HCT116 (cell line): ENCODE measurements at regions not wholly inside any gene's neighbourhood (a gene's known extent, or its start where the extent isn't known, plus 50 kb on each side); places are given as distances from the start of the nearest gene placed in this dataset.

Experiments used
- ATAC-seq: fragments of 200-7000 bp; cut with Tn5 transposase; 2 replicates; pipeline ENCODE4 v1.9.1; 2020; ENCODE audit warnings: mild to moderate bottlenecking, moderate library complexity
- BruUV-seq: library from RNA; stranded (reverse); fragments of 400-500 nt; replicated peaks from 2 replicates; lab custom pipeline; 2021; lab: Mats Ljungman, UMichigan
- CTCF ChIA-PET: fragments of 300-600 bp; sonication (Branson Sonifier 250); formaldehyde crosslinking; loops from one replicate; lab custom pipeline; 2021; ENCODE audit warnings: antibody characterized with exemption; lab: Charles Lee
- POLR2A ChIA-PET: fragments of 300-600, 350-600 bp; sonication (Branson Sonifier 250); formaldehyde crosslinking; loops from one replicate; lab custom pipeline; 2021; ENCODE audit warnings: antibody characterized with exemption; lab: Charles Lee
- RAD21 ChIA-PET, 2 experiments: fragments of 300-600 bp; sonication (Branson Sonifier 250); formaldehyde crosslinking; loops; one replicate each; lab custom pipeline; 2023; ENCODE audit warnings: low total read pairs in 2 of 2; ENCODE audit not compliant: uncharacterized antibody in 2 of 2, unreplicated experiment in 2 of 2, low non-redundant PET in 1 of 2; lab: Charles Lee
- DNase-seq: peaks from one replicate; pipeline ENCODE4 v3.0.0-alpha.2; 2010; ENCODE audit warnings: low read depth, low spot score
- H2AFZ ChIP-seq: fragments of 200-600 bp; shearing (Covaris generic), sonication (generic); 2 replicates; pipeline ENCODE4 v1.6.1; 2017; ENCODE audit warnings: low read depth, mixed run types, mixed read lengths, antibody characterized with exemption, low read length; ENCODE audit not compliant: poor library complexity, severe bottlenecking
- H3K27ac ChIP-seq: 2 replicates; pipeline ENCODE4 v1.5.1; 2012; ENCODE audit warnings: low read depth, low read length
- H3K27me3 ChIP-seq: fragments of 200-600 bp; sonication (generic); 2 replicates; pipeline ENCODE4 v1.6.1; 2016; ENCODE audit warnings: mixed run types, low read length, mixed read lengths; ENCODE audit not compliant: insufficient read depth
- H3K36me3 ChIP-seq, 2 experiments: fragments of 200-500 bp in 1 of 2; fragments of 200-600 bp in 1 of 2; sonication (Bioruptor generic) in 1 of 2; sonication (generic) in 1 of 2; 2 replicates each; pipeline versions ENCODE4 v1.5.1 to v1.6.1; 2014 to 2016; ENCODE audit warnings: low read length in 2 of 2, inconsistent platforms in 1 of 2, mixed read lengths in 1 of 2, mixed run types in 1 of 2; ENCODE audit not compliant: insufficient read depth in 2 of 2, control insufficient read depth in 1 of 2
- H3K4me1 ChIP-seq, 2 experiments: fragments of 200-600 bp in 1 of 2; sonication (generic) in 1 of 2; 2 replicates each; pipeline versions ENCODE4 v1.5.1 to v1.6.1; 2012 to 2017; ENCODE audit warnings: low read length in 2 of 2, inconsistent platforms in 1 of 2, mild to moderate bottlenecking in 1 of 2, mixed read lengths in 1 of 2, mixed run types in 1 of 2, moderate library complexity in 1 of 2; ENCODE audit not compliant: insufficient read depth in 2 of 2, control insufficient read depth in 1 of 2
- H3K4me2 ChIP-seq: fragments of 200-600 bp; sonication (generic); 2 replicates; pipeline ENCODE4 v1.6.1; 2017; ENCODE audit warnings: mixed run types, low read length, mixed read lengths
- H3K4me3 ChIP-seq, 2 experiments: fragments of 200-600 bp in 1 of 2; sonication (generic) in 1 of 2; replicated peaks in 1 of 2; 2 replicates each; pipeline ENCODE4 v1.5.1; 2011 to 2016; ENCODE audit warnings: low read length in 2 of 2, control low read depth in 1 of 2, low read depth in 1 of 2, mild to moderate bottlenecking in 1 of 2, mixed read lengths in 1 of 2, mixed run types in 1 of 2
- H3K79me2 ChIP-seq: fragments of 200-600 bp; sonication (generic); 2 replicates; pipeline ENCODE4 v1.6.1; 2017; ENCODE audit warnings: mild to moderate bottlenecking, mixed run types, low read length, moderate library complexity, mixed read lengths; ENCODE audit not compliant: insufficient read depth
- H3K9ac ChIP-seq: fragments of 200-600 bp; sonication (generic); 2 replicates; pipeline ENCODE4 v1.6.1; 2016; ENCODE audit warnings: low read length, mixed read lengths
- H3K9me2 ChIP-seq: fragments of 200-600 bp; sonication (generic), shearing (Covaris generic); 2 replicates; pipeline ENCODE4 v1.6.1; 2017; ENCODE audit warnings: mixed run types, mild to moderate bottlenecking, moderate library complexity; ENCODE audit not compliant: insufficient read depth
- H3K9me3 ChIP-seq, 2 experiments: fragments of 200-500 bp in 1 of 2; fragments of 200-600 bp in 1 of 2; sonication (Bioruptor generic) in 1 of 2; sonication (generic) in 1 of 2; 2 replicates each; pipeline ENCODE4 v1.6.1; 2014 to 2017; ENCODE audit warnings: low read length in 2 of 2, mixed read lengths in 2 of 2, inconsistent platforms in 1 of 2, low read depth in 1 of 2, mild to moderate bottlenecking in 1 of 2, mixed run types in 1 of 2, moderate library complexity in 1 of 2; ENCODE audit not compliant: control insufficient read depth in 1 of 2, insufficient read depth in 1 of 2
- H4K20me1 ChIP-seq: fragments of 200-600 bp; sonication (generic), shearing (Covaris generic); 2 replicates; pipeline ENCODE4 v1.6.1; 2017; ENCODE audit warnings: mixed run types, mild to moderate bottlenecking, moderate library complexity; ENCODE audit not compliant: insufficient read depth
- CEBPB ChIP-seq: IDR thresholded peaks from 2 replicates; pipeline ENCODE4 v1.6.1; 2012; ENCODE audit warnings: low read depth
- EGR1 ChIP-seq: IDR thresholded peaks from 2 replicates; pipeline ENCODE4 v1.6.1; 2012; ENCODE audit warnings: low read depth
- EZH2phosphoT487 ChIP-seq: fragments of 200-600 bp; IDR thresholded peaks from 2 replicates; pipeline ENCODE4 v1.6.1; 2018; ENCODE audit warnings: antibody characterized with exemption, borderline replicate concordance
- FOSL1 ChIP-seq: IDR thresholded peaks from 2 replicates; pipeline ENCODE4 v1.6.1; 2012; ENCODE audit warnings: low read depth
- POLR2A ChIP-seq: IDR thresholded peaks from 2 replicates; pipeline ENCODE4 v1.7.0; 2011; ENCODE audit warnings: borderline replicate concordance; ENCODE audit not compliant: insufficient read depth, insufficient read length; ENCODE audit errors: extremely low read depth
- POLR2AphosphoS5 ChIP-seq: IDR thresholded peaks from 2 replicates; pipeline ENCODE4 v1.6.1; 2011; ENCODE audit warnings: mild to moderate bottlenecking, low read depth, low read length, moderate library complexity
- SRF ChIP-seq: IDR thresholded peaks from 2 replicates; pipeline ENCODE4 v1.6.1; 2012; ENCODE audit warnings: low read depth
- ZNF274 ChIP-seq: fragments of 200-500 bp; sonication (Bioruptor generic); IDR thresholded peaks from 2 replicates; pipeline ENCODE4 v1.6.1; 2014; ENCODE audit warnings: mild to moderate bottlenecking, low read depth, low read length, inconsistent platforms
- intact Hi-C: fragments of 100-400 bp; cut with micrococcal nuclease; formaldehyde crosslinking; loops from 2 replicates; pipeline ENCODE4 v1.10.0; 2022
- TF ChIP-seq, protein P1 (sequence below): IDR thresholded peaks from 2 replicates; pipeline ENCODE4 v1.6.1; 2012; ENCODE audit warnings: low read depth
- TF ChIP-seq, protein P2 (sequence below): IDR thresholded peaks from 2 replicates; pipeline ENCODE4 v1.6.1; 2012

DNA sequence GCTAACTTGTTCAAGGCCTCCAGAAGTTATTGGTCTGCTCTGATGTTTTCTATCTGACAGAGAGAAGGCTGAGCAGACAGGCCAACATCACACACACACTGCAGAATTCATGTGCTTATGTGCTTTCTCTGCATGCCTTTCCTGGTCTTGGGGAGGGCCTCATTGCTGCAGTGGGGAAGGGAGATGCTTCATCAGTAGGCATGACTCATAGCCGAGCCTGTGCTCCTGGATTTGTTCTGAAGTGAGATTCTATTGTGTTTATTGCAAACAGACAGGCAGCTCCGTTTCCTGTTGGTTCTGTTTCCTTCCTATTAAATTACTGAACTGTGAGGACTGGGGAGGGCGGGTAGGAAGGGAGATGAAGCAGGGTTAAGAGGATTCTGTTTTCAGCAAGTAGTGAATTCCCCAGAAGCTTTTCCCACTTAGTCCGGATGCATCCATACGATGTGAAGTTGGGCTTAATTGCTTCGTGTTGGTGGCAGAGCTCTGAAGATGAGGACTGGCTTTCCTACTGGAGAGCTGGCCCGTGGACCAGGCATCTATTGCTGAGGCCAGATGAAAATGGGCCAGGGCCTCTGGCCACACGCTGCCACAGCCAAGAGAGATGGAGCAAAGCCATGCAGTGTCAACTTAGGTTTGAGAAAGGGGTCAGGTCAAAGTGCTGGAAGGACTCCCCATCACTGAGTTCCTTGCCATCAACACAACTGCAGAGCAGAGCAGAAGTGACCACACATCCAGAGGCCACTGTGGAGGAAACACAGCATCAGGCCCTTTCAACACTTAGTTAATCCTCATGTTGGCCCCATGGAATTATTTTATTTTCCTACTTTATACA lies 179.3 kb downstream of the UTP18 start:
- CTCF ChIA-PET: no interaction called here
- Histone ChIP-seq H3K9ac (no peak overlapping the region), H3K4me1 (peaks cover 5 to 22% of the 10 kb centered on the region in 2 experiments; a peak in 3 of 4 replicates), H3K27me3 (0 out of 2 replicates have a peak, but pooled peaks cover 4% of the 10 kb centered on the region), H3K27ac (no peak overlapping the region), H3K4me3 (no peak overlapping the region), H3K36me3 (no peaks in the 10 kb centered on the region), H3K79me2 (no peaks in the 10 kb centered on the region), H3K9me2 (no peaks in the 10 kb centered on the region), H3K4me2 (no peak overlapping the region), H3K9me3 (no peaks in the 10 kb centered on the region), H4K20me1 (no peaks in the 10 kb centered on the region), H2AFZ (no peak overlapping the region)
- no peak for DNase-seq
- POLR2A ChIA-PET: interaction anchor here (0.6 kb wide), 1 partner anchor 18 kb away, joined by 4 read pairs; no protein-coding TSS in a partner anchor
- TF ChIP-seq, protein P1, sequence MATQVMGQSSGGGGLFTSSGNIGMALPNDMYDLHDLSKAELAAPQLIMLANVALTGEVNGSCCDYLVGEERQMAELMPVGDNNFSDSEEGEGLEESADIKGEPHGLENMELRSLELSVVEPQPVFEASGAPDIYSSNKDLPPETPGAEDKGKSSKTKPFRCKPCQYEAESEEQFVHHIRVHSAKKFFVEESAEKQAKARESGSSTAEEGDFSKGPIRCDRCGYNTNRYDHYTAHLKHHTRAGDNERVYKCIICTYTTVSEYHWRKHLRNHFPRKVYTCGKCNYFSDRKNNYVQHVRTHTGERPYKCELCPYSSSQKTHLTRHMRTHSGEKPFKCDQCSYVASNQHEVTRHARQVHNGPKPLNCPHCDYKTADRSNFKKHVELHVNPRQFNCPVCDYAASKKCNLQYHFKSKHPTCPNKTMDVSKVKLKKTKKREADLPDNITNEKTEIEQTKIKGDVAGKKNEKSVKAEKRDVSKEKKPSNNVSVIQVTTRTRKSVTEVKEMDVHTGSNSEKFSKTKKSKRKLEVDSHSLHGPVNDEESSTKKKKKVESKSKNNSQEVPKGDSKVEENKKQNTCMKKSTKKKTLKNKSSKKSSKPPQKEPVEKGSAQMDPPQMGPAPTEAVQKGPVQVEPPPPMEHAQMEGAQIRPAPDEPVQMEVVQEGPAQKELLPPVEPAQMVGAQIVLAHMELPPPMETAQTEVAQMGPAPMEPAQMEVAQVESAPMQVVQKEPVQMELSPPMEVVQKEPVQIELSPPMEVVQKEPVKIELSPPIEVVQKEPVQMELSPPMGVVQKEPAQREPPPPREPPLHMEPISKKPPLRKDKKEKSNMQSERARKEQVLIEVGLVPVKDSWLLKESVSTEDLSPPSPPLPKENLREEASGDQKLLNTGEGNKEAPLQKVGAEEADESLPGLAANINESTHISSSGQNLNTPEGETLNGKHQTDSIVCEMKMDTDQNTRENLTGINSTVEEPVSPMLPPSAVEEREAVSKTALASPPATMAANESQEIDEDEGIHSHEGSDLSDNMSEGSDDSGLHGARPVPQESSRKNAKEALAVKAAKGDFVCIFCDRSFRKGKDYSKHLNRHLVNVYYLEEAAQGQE: no peak
- TF ChIP-seq POLR2AphosphoS5 (no peak), SRF (no peak), POLR2A (no peak), CEBPB (no peak), ZNF274 (no peak), FOSL1 (no peak), EZH2phosphoT487 (no peak), EGR1 (no peak)
- TF ChIP-seq, protein P2, sequence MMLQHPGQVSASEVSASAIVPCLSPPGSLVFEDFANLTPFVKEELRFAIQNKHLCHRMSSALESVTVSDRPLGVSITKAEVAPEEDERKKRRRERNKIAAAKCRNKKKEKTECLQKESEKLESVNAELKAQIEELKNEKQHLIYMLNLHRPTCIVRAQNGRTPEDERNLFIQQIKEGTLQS: no peak
- BruUV-seq: no TSS peak
- RAD21 ChIA-PET: no interaction called here
- intact Hi-C loops: no loop called here
- ATAC-seq: no peak
